GM06990 (cell line): ENCODE measurements at regions not wholly inside any gene's neighbourhood (a gene's known extent, or its start where the extent isn't known, plus 50 kb on each side); places are given as distances from the start of the nearest gene placed in this dataset.

Experiments used
- DNase-seq: peaks from one replicate; pipeline ENCODE4 v3.0.0-alpha.2; 2011; ENCODE audit not compliant: insufficient read length; ENCODE audit errors: extremely low read depth
- H3K27me3 ChIP-seq: replicated peaks from 2 replicates; pipeline ENCODE4 v1.6.0; 2011; ENCODE audit warnings: low read length; ENCODE audit not compliant: control insufficient read depth, insufficient read depth
- H3K36me3 ChIP-seq: 2 replicates; pipeline ENCODE4 v1.5.1; 2011; ENCODE audit warnings: low read length; ENCODE audit not compliant: control insufficient read depth, insufficient read depth
- H3K4me3 ChIP-seq: replicated peaks from 2 replicates; pipeline ENCODE4 v1.5.1; 2011; ENCODE audit warnings: low read depth, mild to moderate bottlenecking, control low read depth, low read length
- CTCF ChIP-seq: IDR thresholded peaks from 2 replicates; pipeline ENCODE4 v1.5.1; 2011; ENCODE audit warnings: low read length, control low read depth, mild to moderate bottlenecking, inconsistent platforms; ENCODE audit not compliant: insufficient read depth, poor library complexity, severe bottlenecking

- no peak overlapping the region for H3K4me3 ChIP-seq
- no peaks in the 10 kb centered on the region for H3K27me3 ChIP-seq
- no peak for DNase-seq
- TF ChIP-seq CTCF, result no peak
- H3K36me3 ChIP-seq, result no peaks in the 10 kb centered on the region
Observed at GRCh38 chr9:134504106-134504385, 137.6 kb upstream of the COL5A1 start.

GRCh38 chr9:134505032-134505431 lies 136.6 kb upstream of the COL5A1 start:
- no peak for DNase-seq
- H3K27me3 ChIP-seq, result no peaks in the 10 kb centered on the region
- H3K36me3 ChIP-seq, result no peaks in the 10 kb centered on the region
- TF ChIP-seq CTCF, result no peak
- H3K4me3 ChIP-seq, result no peak overlapping the region

- no peak for TF ChIP-seq CTCF
- H3K4me3 ChIP-seq, result no peak overlapping the region
- no peaks in the 10 kb centered on the region for H3K27me3 ChIP-seq
- no peak for DNase-seq
- no peaks in the 10 kb centered on the region for H3K36me3 ChIP-seq
Observed at GRCh38 chr9:134509281-134509680, 132.3 kb upstream of the COL5A1 start.

GRCh38 chr9:134509817-134510216 lies 131.8 kb upstream of the COL5A1 start:
- Histone ChIP-seq H3K36me3 (no peaks in the 10 kb centered on the region), H3K27me3 (no peaks in the 10 kb centered on the region), H3K4me3 (no peak overlapping the region)
- no peak for TF ChIP-seq CTCF
- DNase-seq, result no peak

- Histone ChIP-seq H3K27me3 (no peaks in the 10 kb centered on the region; the same call in none of the 2 replicates), H3K4me3 (no peak overlapping the region), H3K36me3 (no peaks in the 10 kb centered on the region)
- no peak for TF ChIP-seq CTCF
- DNase-seq, result no peak
Observed at GRCh38 chr9:134514503-134514902, 127.1 kb upstream of the COL5A1 start.

- Histone ChIP-seq H3K36me3 (no peaks in the 10 kb centered on the region), H3K27me3 (no peaks in the 10 kb centered on the region; the same call in none of the 2 replicates), H3K4me3 (no peak overlapping the region)
- no peak for TF ChIP-seq CTCF
- DNase-seq, result no peak
Observed at GRCh38 chr9:134515026-134515821, 126.4 kb upstream of the COL5A1 start.
